Tibial artery (tissue), 4 donors: ENCODE measurements at regions not wholly inside any gene's neighbourhood (a gene's known extent, or its start where the extent isn't known, plus 50 kb on each side); places are given as distances from the start of the nearest gene placed in this dataset.

Experiments used
- DNase-seq, 2 donors: peaks; one replicate each; pipeline ENCODE4 v3.0.0-alpha.2; 2019
- H3K27ac ChIP-seq, 2 donors: fragments of 200-600 bp; sonication (generic) in 1 of 2; 1 replicate in 1 of 2; 2 replicates in 1 of 2; pipeline ENCODE4 v1.5.1; 2018 to 2019; ENCODE audit warnings: mild to moderate bottlenecking in 1 of 2
- H3K27me3 ChIP-seq, 2 donors: fragments of 200-600 bp; sonication (generic) in 1 of 2; one replicate each; pipeline versions ENCODE4 v1.5.1 to v1.6.0; 2016 to 2019
- H3K36me3 ChIP-seq, 3 donors: fragments of 200-600 bp; sonication (generic) in 2 of 3; one replicate each; pipeline ENCODE4 v1.5.1; 2016 to 2019; ENCODE audit warnings: mild to moderate bottlenecking in 2 of 3
- H3K4me1 ChIP-seq, 4 donors: fragments of 200-600 bp; sonication (generic) in 2 of 4; 1 replicate in 3 of 4; 2 replicates in 1 of 4; pipeline ENCODE4 v1.5.1; 2016 to 2019
- H3K4me3 ChIP-seq, 2 donors: fragments of 200-600 bp; sonication (generic) in 1 of 2; 1 replicate in 1 of 2; 2 replicates in 1 of 2; pipeline ENCODE4 v1.5.1; 2018 to 2019; ENCODE audit warnings: mild to moderate bottlenecking in 2 of 2
- H3K9me3 ChIP-seq, 3 donors: fragments of 200-600 bp; sonication (generic) in 1 of 3; one replicate each; pipeline ENCODE4 v1.5.1; 2016 to 2019
- CTCF ChIP-seq, 2 experiments: fragments of 200-600 bp in 1 of 2; fragments of 450-650 bp in 1 of 2; IDR thresholded peaks; one replicate each; pipeline ENCODE4 v1.5.1; 2017 to 2019; ENCODE audit warnings: antibody characterized with exemption in 2 of 2, mild to moderate bottlenecking in 1 of 2, moderate library complexity in 1 of 2
- intact Hi-C: fragments of 100-400 bp; cut with DNase I; formaldehyde crosslinking; loops from one replicate; pipeline ENCODE4 v1.15.0; 2023; ENCODE audit warnings: low total_unique reads

- no peak for TF ChIP-seq CTCF (IDR thresholded peaks at IDR 0.05)
- Histone ChIP-seq H3K4me3 (no peak overlapping the region), H3K27me3 (no peaks in the 10 kb centered on the region), H3K4me1 (peaks cover 0 to 8% (median 0%) of the 10 kb centered on the region in 4 donors), H3K27ac (no peak overlapping the region), H3K9me3 (no peaks in the 10 kb centered on the region), H3K36me3 (no peaks in the 10 kb centered on the region)
- intact Hi-C loops: no loop called here
- DNase-seq: no peak
Observed at GRCh38 chr5:124462751-124463150, 283.7 kb downstream of the ZNF608 start.

- no peaks in the 10 kb centered on the region for H3K27me3 ChIP-seq
- H3K9me3 ChIP-seq: no peaks in the 10 kb centered on the region
- H3K27ac ChIP-seq: no peak overlapping the region
- intact Hi-C loops: no loop called here
- no peak for DNase-seq
- no peak overlapping the region for H3K4me3 ChIP-seq
- TF ChIP-seq CTCF (IDR thresholded peaks at IDR 0.05): no peak
- peaks cover 0 to 8% (median 0%) of the 10 kb centered on the region in 4 donors for H3K4me1 ChIP-seq
- no peaks in the 10 kb centered on the region for H3K36me3 ChIP-seq
Observed at GRCh38 chr5:124461941-124462340, 284.5 kb downstream of the ZNF608 start.

GRCh38 chr5:124461157-124461556 is 285.3 kb downstream of the ZNF608 start:
- no peak overlapping the region for H3K27ac ChIP-seq
- no peaks in the 10 kb centered on the region for H3K36me3 ChIP-seq
- TF ChIP-seq CTCF (IDR thresholded peaks at IDR 0.05): no peak
- no peaks in the 10 kb centered on the region for H3K9me3 ChIP-seq
- DNase-seq: no peak
- no peak overlapping the region for H3K4me3 ChIP-seq
- intact Hi-C loops: no loop called here
- H3K27me3 ChIP-seq: no peaks in the 10 kb centered on the region
- peaks cover 0 to 8% (median 0%) of the 10 kb centered on the region in 4 donors for H3K4me1 ChIP-seq

GRCh38 chr5:124460642-124461041 is 285.8 kb downstream of the ZNF608 start:
- DNase-seq: no peak
- no peaks in the 10 kb centered on the region for H3K9me3 ChIP-seq
- TF ChIP-seq CTCF (IDR thresholded peaks at IDR 0.05): no peak
- H3K4me1 ChIP-seq: peaks cover 0 to 8% (median 0%) of the 10 kb centered on the region in 4 donors
- H3K27ac ChIP-seq: no peak overlapping the region
- H3K36me3 ChIP-seq: no peaks in the 10 kb centered on the region
- intact Hi-C loops: no loop called here
- H3K27me3 ChIP-seq: no peaks in the 10 kb centered on the region
- H3K4me3 ChIP-seq: no peak overlapping the region

GRCh38 chr5:124459984-124460383 is 286.5 kb downstream of the ZNF608 start:
- TF ChIP-seq CTCF (IDR thresholded peaks at IDR 0.05): no peak
- no peak for DNase-seq
- no peaks in the 10 kb centered on the region for H3K27me3 ChIP-seq
- H3K4me1 ChIP-seq: peaks cover 0 to 8% (median 0%) of the 10 kb centered on the region in 4 donors
- intact Hi-C loops: no loop called here
- no peak overlapping the region for H3K27ac ChIP-seq
- H3K4me3 ChIP-seq: no peak overlapping the region
- H3K9me3 ChIP-seq: no peaks in the 10 kb centered on the region
- H3K36me3 ChIP-seq: no peaks in the 10 kb centered on the region

- TF ChIP-seq CTCF (IDR thresholded peaks at IDR 0.05): no peak
- Histone ChIP-seq H3K4me1 (no peaks in the 10 kb centered on the region), H3K36me3 (no peaks in the 10 kb centered on the region), H3K27ac (no peak overlapping the region), H3K4me3 (no peak overlapping the region), H3K27me3 (no peaks in the 10 kb centered on the region), H3K9me3 (no peaks in the 10 kb centered on the region)
- DNase-seq: no peak
- intact Hi-C loops: no loop called here
Observed at GRCh38 chr5:124457901-124458300, 288.5 kb downstream of the ZNF608 start.
